ENCODE measurements at regions not wholly inside any gene's neighbourhood (a gene's known extent, or its start where the extent isn't known, plus 50 kb on each side); places are given as distances from the start of the nearest gene placed in this dataset.

- no peak overlapping the region for H3K9ac ChIP-seq (ENCODE audit: low read length)
- no peaks in the 10 kb centered on the region for H3K36me3 ChIP-seq (ENCODE audit: control insufficient read depth, insufficient read depth, low read length, severe bottlenecking)
- no peaks in the 10 kb centered on the region for H3K27me3 ChIP-seq (replicated peaks; ENCODE audit: control insufficient read depth, insufficient read depth, low read length)
- H3K4me3 ChIP-seq (ENCODE audit: low read length), result no peak overlapping the region
- no peak for DNase-seq (ENCODE audit: low read depth)
- peaks cover 4% of the 10 kb centered on the region for H3K4me1 ChIP-seq (ENCODE audit: control insufficient read depth, insufficient read depth, low read length)
- H3K9me3 ChIP-seq (ENCODE audit: control insufficient read depth, low read length), result no peaks in the 10 kb centered on the region
These were observed 463.5 kb upstream of the TRIB2 start for GRCh38 chr2:12253167-12253778.

- no peaks in the 10 kb centered on the region for H3K9me3 ChIP-seq (ENCODE audit: control insufficient read depth, low read length)
- no peak overlapping the region for H3K9ac ChIP-seq (ENCODE audit: low read length)
- H3K4me3 ChIP-seq (ENCODE audit: low read length), result no peak overlapping the region
- DNase-seq (ENCODE audit: low read depth), result no peak
- H3K27me3 ChIP-seq (replicated peaks; ENCODE audit: control insufficient read depth, insufficient read depth, low read length), result no peaks in the 10 kb centered on the region
- peaks cover 4% of the 10 kb centered on the region for H3K4me1 ChIP-seq (ENCODE audit: control insufficient read depth, insufficient read depth, low read length)
- H3K36me3 ChIP-seq (ENCODE audit: control insufficient read depth, insufficient read depth, low read length, severe bottlenecking), result no peaks in the 10 kb centered on the region
These were observed 462.4 kb upstream of the TRIB2 start for GRCh38 chr2:12254280-12254860.

- Histone ChIP-seq H3K9ac (ENCODE audit: low read length) (no peak overlapping the region), H3K27me3 (replicated peaks; ENCODE audit: control insufficient read depth, insufficient read depth, low read length) (no peaks in the 10 kb centered on the region), H3K4me3 (ENCODE audit: low read length) (no peak overlapping the region), H3K4me1 (ENCODE audit: control insufficient read depth, insufficient read depth, low read length) (peaks cover 4% of the 10 kb centered on the region), H3K9me3 (ENCODE audit: control insufficient read depth, low read length) (no peaks in the 10 kb centered on the region), H3K36me3 (ENCODE audit: control insufficient read depth, insufficient read depth, low read length, severe bottlenecking) (no peaks in the 10 kb centered on the region)
- DNase-seq (ENCODE audit: low read depth), result no peak
These were observed 460.5 kb upstream of the TRIB2 start for GRCh38 chr2:12256206-12256605.

- no peaks in the 10 kb centered on the region for H3K36me3 ChIP-seq (ENCODE audit: control insufficient read depth, insufficient read depth, low read length, severe bottlenecking)
- DNase-seq (ENCODE audit: low read depth), result no peak
- H3K27me3 ChIP-seq (replicated peaks; ENCODE audit: control insufficient read depth, insufficient read depth, low read length), result no peaks in the 10 kb centered on the region
- H3K9me3 ChIP-seq (ENCODE audit: control insufficient read depth, low read length), result no peaks in the 10 kb centered on the region
- H3K4me1 ChIP-seq (ENCODE audit: control insufficient read depth, insufficient read depth, low read length), result peaks cover 11% of the 10 kb centered on the region
- peak overlapping the region; percentile 51 for H3K4me3 ChIP-seq (ENCODE audit: low read length)
- H3K9ac ChIP-seq (ENCODE audit: low read length), result no peak overlapping the region
These were observed 459.3 kb upstream of the TRIB2 start for GRCh38 chr2:12257476-12257875.

- Histone ChIP-seq H3K4me3 (ENCODE audit: low read length) (no peak overlapping the region), H3K27me3 (replicated peaks; ENCODE audit: control insufficient read depth, insufficient read depth, low read length) (no peaks in the 10 kb centered on the region), H3K9ac (ENCODE audit: low read length) (no peak overlapping the region), H3K9me3 (ENCODE audit: control insufficient read depth, low read length) (no peaks in the 10 kb centered on the region), H3K36me3 (ENCODE audit: control insufficient read depth, insufficient read depth, low read length, severe bottlenecking) (no peaks in the 10 kb centered on the region), H3K4me1 (ENCODE audit: control insufficient read depth, insufficient read depth, low read length) (peaks cover 25% of the 10 kb centered on the region)
- DNase-seq (ENCODE audit: low read depth), result no peak
These were observed 457.2 kb upstream of the TRIB2 start for GRCh38 chr2:12259493-12259892.

- no peak for DNase-seq (ENCODE audit: low read depth)
These were observed 454.6 kb upstream of the TRIB2 start for GRCh38 chr2:12261986-12262680.

GRCh38 chr2:12262681-12263436 is 453.9 kb upstream of the TRIB2 start:
- peak; percentile 24 for DNase-seq (ENCODE audit: low read depth)
- H3K4me3 ChIP-seq (ENCODE audit: low read length), result no peak overlapping the region
- no peaks in the 10 kb centered on the region for H3K36me3 ChIP-seq (ENCODE audit: control insufficient read depth, insufficient read depth, low read length, severe bottlenecking)
- H3K9ac ChIP-seq (ENCODE audit: low read length), result no peak overlapping the region
- peaks cover 35% of the 10 kb centered on the region for H3K4me1 ChIP-seq (ENCODE audit: control insufficient read depth, insufficient read depth, low read length)
- H3K27me3 ChIP-seq (replicated peaks; ENCODE audit: control insufficient read depth, insufficient read depth, low read length), result no peaks in the 10 kb centered on the region
- H3K9me3 ChIP-seq (ENCODE audit: control insufficient read depth, low read length), result no peaks in the 10 kb centered on the region

More at GRCh38 chr2:12261986-12262680, 454.6 kb upstream of the TRIB2 start:
- no peaks in the 10 kb centered on the region for H3K36me3 ChIP-seq (ENCODE audit: control insufficient read depth, insufficient read depth, low read length, severe bottlenecking)
- H3K9ac ChIP-seq (ENCODE audit: low read length), result no peak overlapping the region
- H3K4me3 ChIP-seq (ENCODE audit: low read length), result no peak overlapping the region
- H3K9me3 ChIP-seq (ENCODE audit: control insufficient read depth, low read length), result no peaks in the 10 kb centered on the region
- no peaks in the 10 kb centered on the region for H3K27me3 ChIP-seq (replicated peaks; ENCODE audit: control insufficient read depth, insufficient read depth, low read length)
- H3K4me1 ChIP-seq (ENCODE audit: control insufficient read depth, insufficient read depth, low read length), result peaks cover 39% of the 10 kb centered on the region

GRCh38 chr2:12263730-12264129 is 453.0 kb upstream of the TRIB2 start:
- no peaks in the 10 kb centered on the region for H3K36me3 ChIP-seq (ENCODE audit: control insufficient read depth, insufficient read depth, low read length, severe bottlenecking)
- no peak overlapping the region for H3K4me3 ChIP-seq (ENCODE audit: low read length)
- no peaks in the 10 kb centered on the region for H3K27me3 ChIP-seq (replicated peaks; ENCODE audit: control insufficient read depth, insufficient read depth, low read length)
- DNase-seq (ENCODE audit: low read depth), result no peak
- no peaks in the 10 kb centered on the region for H3K9me3 ChIP-seq (ENCODE audit: control insufficient read depth, low read length)
- peaks cover 35% of the 10 kb centered on the region for H3K4me1 ChIP-seq (ENCODE audit: control insufficient read depth, insufficient read depth, low read length)
- H3K9ac ChIP-seq (ENCODE audit: low read length), result no peak overlapping the region

- no peak overlapping the region for H3K4me3 ChIP-seq (ENCODE audit: low read length)
- no peaks in the 10 kb centered on the region for H3K9me3 ChIP-seq (ENCODE audit: control insufficient read depth, low read length)
- no peaks in the 10 kb centered on the region for H3K36me3 ChIP-seq (ENCODE audit: control insufficient read depth, insufficient read depth, low read length, severe bottlenecking)
- DNase-seq (ENCODE audit: low read depth), result no peak
- peaks cover 35% of the 10 kb centered on the region for H3K4me1 ChIP-seq (ENCODE audit: control insufficient read depth, insufficient read depth, low read length)
- no peak overlapping the region for H3K9ac ChIP-seq (ENCODE audit: low read length)
- H3K27me3 ChIP-seq (replicated peaks; ENCODE audit: control insufficient read depth, insufficient read depth, low read length), result no peaks in the 10 kb centered on the region
These were observed 452.6 kb upstream of the TRIB2 start for GRCh38 chr2:12264146-12264545.

GRCh38 chr2:12265646-12266045 is 451.1 kb upstream of the TRIB2 start:
- Histone ChIP-seq H3K27me3 (replicated peaks; ENCODE audit: control insufficient read depth, insufficient read depth, low read length) (no peaks in the 10 kb centered on the region), H3K4me1 (ENCODE audit: control insufficient read depth, insufficient read depth, low read length) (peaks cover 35% of the 10 kb centered on the region), H3K36me3 (ENCODE audit: control insufficient read depth, insufficient read depth, low read length, severe bottlenecking) (no peaks in the 10 kb centered on the region), H3K4me3 (ENCODE audit: low read length) (no peak overlapping the region), H3K9ac (ENCODE audit: low read length) (no peak overlapping the region), H3K9me3 (ENCODE audit: control insufficient read depth, low read length) (no peaks in the 10 kb centered on the region)
- DNase-seq (ENCODE audit: low read depth), result no peak

- H3K27me3 ChIP-seq (replicated peaks; ENCODE audit: control insufficient read depth, insufficient read depth, low read length), result no peaks in the 10 kb centered on the region
- no peaks in the 10 kb centered on the region for H3K9me3 ChIP-seq (ENCODE audit: control insufficient read depth, low read length)
- no peak overlapping the region for H3K4me3 ChIP-seq (ENCODE audit: low read length)
- H3K4me1 ChIP-seq (ENCODE audit: control insufficient read depth, insufficient read depth, low read length), result peaks cover 33% of the 10 kb centered on the region
- no peak overlapping the region for H3K9ac ChIP-seq (ENCODE audit: low read length)
- H3K36me3 ChIP-seq (ENCODE audit: control insufficient read depth, insufficient read depth, low read length, severe bottlenecking), result no peaks in the 10 kb centered on the region
- no peak for DNase-seq (ENCODE audit: low read depth)
These were observed 449.7 kb upstream of the TRIB2 start for GRCh38 chr2:12267042-12267441.

All from adipocyte (in vitro differentiated cells).